GM19035 (cell line): ENCODE measurements at regions not wholly inside any gene's neighbourhood (a gene's known extent, or its start where the extent isn't known, plus 50 kb on each side); places are given as distances from the start of the nearest gene placed in this dataset.
"Not testable (repeated sequence)": the region's sequence is repeated elsewhere in the genome, so short reads cannot be mapped to it uniquely, and the experiment has no call there.

Experiments
- ATAC-seq: cut with Tn5 transposase; IDR thresholded peaks from one replicate; pipeline ENCODE4 v1.9.1; 2021; ENCODE audit not compliant: unreplicated experiment

DNA sequence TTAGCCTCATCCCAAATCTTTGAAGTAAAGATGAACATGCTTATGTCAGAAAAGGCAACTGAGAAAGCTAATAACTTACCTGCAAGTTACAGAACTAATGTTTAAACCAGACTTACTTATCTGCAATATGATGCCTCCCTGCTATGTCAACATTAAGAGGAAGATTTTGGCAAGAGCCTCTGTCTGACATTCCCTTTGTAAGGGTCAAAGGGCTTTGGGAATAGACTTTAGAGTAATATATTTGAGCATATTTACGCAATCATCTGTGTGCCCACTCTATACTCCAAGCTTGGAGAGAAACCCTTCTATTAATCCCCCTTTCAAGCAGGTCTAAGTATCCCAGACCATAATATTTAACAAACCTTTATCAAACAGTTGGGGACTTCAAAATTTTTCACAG lies 389.4 kb downstream of the NPIPA8 start:
- no peak for ATAC-seq

GRCh38 chr16:17945080-17945601 lies 391.4 kb downstream of the NPIPA8 start:
- ATAC-seq: no peak

DNA sequence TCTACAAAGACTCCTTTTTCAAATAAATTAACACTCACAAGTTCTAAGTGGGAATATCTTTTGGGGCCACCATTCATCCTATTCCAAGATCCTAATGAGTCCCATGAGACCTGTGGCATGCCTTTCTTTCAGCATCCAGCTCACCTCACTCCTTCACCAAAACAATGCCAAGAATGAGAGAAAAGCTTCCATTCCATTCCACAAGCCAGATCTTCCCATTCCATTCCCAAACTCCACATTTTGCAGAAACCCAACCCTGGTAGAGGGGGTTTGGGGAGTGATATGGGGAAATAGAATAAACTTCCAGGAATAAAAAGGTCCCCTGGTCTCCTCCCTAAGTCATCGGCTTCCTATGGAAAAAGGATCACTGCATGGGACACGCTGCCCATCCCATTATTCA lies 392.2 kb downstream of the NPIPA8 start:
- ATAC-seq: no peak

DNA sequence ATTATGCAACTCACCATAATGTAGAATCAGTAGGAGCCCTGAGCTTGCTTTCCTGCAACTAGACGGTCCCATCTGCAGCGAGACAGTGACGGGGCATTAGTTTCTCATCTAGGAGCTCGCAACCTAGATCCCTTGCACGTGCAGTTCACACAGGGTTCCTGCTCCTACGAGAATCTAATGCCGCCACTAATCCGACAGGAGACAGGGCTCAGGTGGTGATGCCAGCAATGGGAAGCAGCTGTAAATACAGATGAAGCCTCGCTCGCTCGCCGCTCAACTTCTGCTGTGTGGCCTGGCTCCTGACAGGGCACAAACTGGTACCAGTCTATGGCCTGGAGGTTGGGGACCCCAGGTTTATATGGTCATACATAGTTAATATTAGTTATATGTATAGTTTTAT lies 394.5 kb downstream of the NPIPA8 start:
- no peak for ATAC-seq

GRCh38 chr16:17940584-17941364 lies 395.8 kb downstream of the NPIPA8 start:
- ATAC-seq: no peak

DNA sequence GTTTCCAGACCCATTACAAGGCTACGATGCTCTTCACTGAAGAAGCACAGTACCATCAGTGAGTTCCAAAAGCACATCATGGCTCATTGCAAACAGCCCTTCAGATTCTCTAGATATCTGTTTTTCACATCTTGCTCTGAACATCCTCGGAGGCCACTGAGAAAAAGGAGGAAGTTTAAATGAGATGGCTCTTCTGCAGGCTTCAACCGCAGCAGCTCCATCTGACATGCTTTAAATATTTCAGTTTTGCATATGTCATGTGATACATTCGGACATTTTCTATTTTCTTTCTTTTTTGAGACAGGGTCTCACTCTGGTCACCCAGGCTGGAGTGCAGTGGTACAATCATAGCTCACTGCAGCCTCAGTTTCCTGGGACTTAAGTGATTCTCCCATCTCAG lies 396.8 kb downstream of the NPIPA8 start:
- peak; percentile 56 for ATAC-seq

DNA sequence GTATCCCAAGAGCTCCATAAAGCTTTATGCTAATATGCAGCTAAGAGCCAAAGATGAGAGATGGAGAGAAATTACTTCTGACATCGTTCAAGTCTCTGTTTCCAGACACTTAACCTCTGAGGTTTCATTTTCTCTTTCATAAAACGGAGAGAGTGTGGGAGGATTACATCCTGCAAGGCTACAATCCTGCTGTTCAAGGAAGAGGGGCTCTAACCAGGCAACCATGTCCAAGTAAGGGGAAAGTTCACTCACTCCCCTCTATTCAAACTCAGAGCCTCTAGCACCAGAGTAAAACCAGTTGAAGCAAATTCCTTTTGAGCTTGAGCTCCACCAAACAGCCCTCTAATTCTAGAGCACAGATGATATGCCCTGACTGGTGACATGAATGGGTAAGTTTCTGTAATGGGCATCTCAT lies 397.4 kb downstream of the NPIPA8 start:
- ATAC-seq: peak; percentile 64

DNA sequence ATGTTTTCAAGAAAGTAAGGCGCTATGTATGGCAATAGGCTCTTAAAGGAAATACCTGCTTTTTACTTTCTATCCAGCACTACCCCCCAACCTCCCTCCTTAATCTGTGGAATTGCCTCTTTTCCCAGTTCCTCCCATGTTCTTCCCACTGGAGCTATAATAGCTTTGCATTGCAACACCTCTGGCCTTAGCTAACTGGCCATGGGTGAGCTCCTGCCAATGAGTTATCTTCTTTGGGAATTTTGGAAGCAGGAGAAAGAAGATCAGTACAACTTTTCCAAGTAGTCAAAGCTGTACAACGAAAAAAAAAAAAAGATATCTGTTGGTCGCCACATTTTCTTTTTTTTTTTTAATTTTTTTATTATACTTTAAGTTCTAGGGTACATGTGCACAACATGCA lies 398.0 kb downstream of the NPIPA8 start:
- ATAC-seq: no peak

GRCh38 chr16:17936766-17937402 lies 399.7 kb downstream of the NPIPA8 start:
- no peak for ATAC-seq

GRCh38 chr16:17930280-17930679 lies 406.3 kb downstream of the NPIPA8 start:
- no peak for ATAC-seq

- no peak for ATAC-seq
Measured at GRCh38 chr16:17926866-17927399, 409.6 kb downstream of the NPIPA8 start.

DNA sequence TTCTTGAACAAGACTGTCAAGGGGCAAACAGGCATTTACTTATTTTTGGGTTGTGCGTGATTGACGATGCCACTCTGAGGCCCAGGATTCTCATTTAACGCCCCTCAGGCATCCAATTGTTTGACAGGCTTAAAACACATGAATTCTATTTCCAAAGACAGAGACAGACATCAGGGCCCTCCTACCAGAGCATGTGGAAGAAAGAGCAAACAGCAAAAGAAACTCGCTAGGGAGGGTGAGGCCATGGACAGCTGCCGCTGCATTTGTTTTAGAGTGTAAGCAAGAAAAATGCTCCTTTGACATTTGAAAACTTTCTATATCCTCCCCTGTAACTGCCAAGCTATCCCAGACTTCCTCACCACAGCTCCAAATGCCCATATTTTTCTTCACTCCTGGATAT lies 410.1 kb downstream of the NPIPA8 start:
- ATAC-seq: no peak

GRCh38 chr16:17925761-17926160 lies 410.8 kb downstream of the NPIPA8 start:
- ATAC-seq: no peak

DNA sequence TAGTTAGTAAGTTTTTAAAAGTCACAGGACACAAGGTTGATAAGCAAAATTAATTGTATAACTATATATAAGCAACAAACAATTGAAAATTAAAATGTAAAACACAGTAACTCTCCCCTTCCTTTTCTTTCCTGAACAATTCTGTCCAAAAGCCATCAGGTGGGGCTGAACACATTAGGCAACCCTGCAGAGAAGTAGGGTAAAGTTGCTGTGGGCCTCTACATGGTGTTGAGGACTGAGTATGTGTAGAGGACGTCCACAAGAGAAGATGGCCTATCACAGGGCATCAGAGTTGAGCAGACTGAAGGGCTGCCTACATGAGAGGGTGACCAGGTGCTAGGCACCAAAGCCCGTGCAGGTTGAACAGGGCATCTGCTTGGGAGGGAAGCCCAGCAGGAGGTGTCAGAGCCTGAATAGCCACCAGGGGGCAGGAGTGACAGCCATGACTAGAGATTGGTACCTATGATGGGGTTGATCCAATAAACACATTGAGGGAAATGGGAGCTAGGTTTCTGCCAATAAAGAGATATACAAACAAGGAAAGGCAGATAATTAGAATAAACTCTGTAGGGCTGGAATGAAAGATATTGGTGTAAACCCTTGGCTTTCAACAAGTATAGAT lies 415.1 kb downstream of the NPIPA8 start:
- ATAC-seq: no peak

DNA sequence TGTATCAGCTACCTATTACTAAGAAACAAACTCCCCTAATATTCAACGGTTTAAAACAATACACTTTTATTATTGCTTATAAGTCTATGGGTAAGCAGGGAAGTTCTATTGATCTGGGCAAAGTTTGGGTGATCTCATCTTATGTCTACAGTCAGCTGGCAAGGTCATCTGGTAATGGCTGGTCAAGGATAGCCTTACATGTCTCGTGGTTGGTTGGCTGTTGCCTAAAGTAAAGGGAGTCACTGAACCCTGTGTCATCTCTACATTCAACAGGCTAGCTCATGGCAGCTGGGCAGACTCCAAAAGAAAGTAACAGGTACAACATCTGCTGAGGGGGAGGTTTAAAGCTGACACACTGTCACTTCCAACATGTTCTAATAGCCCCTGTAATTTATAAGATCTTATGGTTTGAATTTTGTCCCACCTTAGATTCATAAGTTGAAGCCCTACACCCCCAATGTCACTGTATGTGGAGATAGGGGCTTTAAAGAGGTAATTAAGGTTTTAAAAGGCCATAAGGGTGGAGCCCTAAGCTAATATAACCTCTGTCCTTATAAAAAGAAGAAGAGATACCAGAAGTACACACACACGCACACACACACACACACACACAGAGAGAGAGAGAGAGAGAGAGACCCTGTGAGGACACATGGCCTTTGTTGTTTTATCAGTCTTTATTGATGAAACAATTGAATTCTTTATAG lies 419.1 kb downstream of the NPIPA8 start:
- no peak for ATAC-seq

- ATAC-seq: no peak
Measured at GRCh38 chr16:17915791-17916190, 420.7 kb downstream of the NPIPA8 start.

DNA sequence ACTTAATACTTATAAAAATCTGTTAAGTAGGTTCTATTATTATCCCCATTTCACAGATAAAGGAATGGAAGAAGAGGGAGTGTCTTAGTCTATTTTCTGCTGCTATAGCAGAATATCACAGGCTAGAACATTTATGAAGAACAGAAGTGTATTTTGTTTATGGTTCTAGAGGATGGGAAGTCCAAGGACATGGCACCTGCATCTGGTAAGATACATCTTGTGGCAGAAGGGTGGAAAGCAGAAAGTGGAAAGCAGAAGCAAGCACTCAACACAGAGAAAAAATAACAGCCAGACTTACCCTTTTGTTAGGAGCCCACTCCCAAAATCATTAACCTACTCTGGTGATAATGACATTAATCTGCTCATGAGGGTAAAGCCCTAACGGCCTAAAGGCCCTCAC lies 422.4 kb downstream of the NPIPA8 start:
- ATAC-seq: no peak

DNA sequence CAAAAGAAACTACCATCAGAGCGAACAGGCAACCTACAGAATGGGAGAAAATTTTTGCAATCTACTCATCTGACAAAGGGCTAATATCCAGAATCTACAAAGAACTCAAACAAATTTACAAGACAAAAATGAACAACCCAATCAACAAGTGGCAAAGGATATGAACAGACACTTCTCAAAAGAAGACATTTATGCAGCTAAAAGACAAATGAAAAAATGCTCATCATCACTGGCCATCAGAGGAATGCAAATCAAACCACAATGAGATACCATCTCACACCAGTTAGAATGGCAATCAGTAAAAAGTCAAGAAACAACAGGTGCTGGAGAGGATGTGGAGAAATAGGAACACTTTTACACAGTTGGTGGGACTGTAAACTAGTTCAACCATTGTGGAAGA lies 425.0 kb downstream of the NPIPA8 start:
- not testable (repeated sequence) for ATAC-seq

DNA sequence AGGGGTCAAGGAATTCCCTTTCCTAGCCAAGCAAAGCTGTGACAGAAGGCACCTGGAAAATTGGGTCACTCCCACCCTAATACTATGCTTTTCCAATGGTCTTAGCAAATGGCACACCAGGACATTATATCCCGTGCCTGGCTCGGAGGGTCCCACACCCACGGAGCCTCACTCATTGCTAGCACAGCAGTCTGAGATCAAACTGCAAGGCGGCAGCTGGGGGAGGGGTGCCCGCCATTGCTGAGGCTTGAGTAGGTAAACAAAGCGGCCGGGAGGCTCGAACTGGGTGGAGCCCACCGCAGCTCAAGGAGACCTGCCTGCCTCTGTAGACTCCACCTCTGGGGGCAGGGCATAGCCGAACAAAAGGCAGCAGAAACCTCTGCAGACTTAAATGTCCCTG lies 429.9 kb downstream of the NPIPA8 start:
- ATAC-seq: not testable (repeated sequence)

GRCh38 chr16:17901309-17901708 lies 430.5 kb upstream of the XYLT1 start:
- no peak for ATAC-seq

DNA sequence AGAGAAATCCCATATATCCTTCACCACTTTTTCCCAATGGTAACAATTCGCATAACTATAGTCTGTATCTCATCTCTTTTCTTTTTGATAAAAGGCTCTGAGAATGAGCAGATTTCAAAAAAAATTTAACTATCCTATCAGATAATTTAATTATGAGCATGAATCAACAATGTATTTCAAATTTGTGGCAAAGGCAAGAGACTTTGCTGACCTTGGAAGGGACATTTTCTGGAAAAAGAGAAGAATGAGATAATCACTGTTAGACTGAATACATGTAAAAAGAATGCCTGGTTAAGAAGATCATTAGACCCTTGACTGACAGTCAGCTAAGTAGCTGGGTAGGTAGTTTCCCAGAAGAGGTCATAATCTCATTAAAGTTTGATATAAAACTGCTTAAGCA lies 428.4 kb upstream of the XYLT1 start:
- no peak for ATAC-seq
